GM23338 (cell line): ENCODE measurements at regions not wholly inside any gene's neighbourhood (a gene's known extent, or its start where the extent isn't known, plus 50 kb on each side); places are given as distances from the start of the nearest gene placed in this dataset.
A peak's percentile ranks its signal among the peaks of the same experiment; 100 is the strongest.

Experiments used
- ATAC-seq: fragments of 200-7000 bp; cut with Tn5 transposase; 3 replicates; pipeline ENCODE4 v1.9.1; 2020
- DNase-seq: peaks from one replicate; pipeline ENCODE4 v3.0.0-alpha.2; 2015; ENCODE audit warnings: low spot score
- H2AFZ ChIP-seq: fragments of 200-600 bp; sonication (generic); 2 replicates; pipeline ENCODE4 v1.8.0; 2016; ENCODE audit warnings: antibody characterized with exemption, mild to moderate bottlenecking, moderate library complexity
- H3F3A ChIP-seq: fragments of 200-600 bp; sonication (generic); replicated peaks from 2 replicates; pipeline ENCODE4 v1.8.0; 2017; ENCODE audit warnings: antibody characterized with exemption, mixed run types, low read depth
- H3K27ac ChIP-seq: fragments of 200-600 bp; sonication (generic); 2 replicates; pipeline ENCODE4 v1.6.1; 2016; ENCODE audit warnings: low read depth
- H3K27me3 ChIP-seq: fragments of 200-600 bp; sonication (generic); 2 replicates; pipeline ENCODE4 v1.8.0; 2016; ENCODE audit warnings: mild to moderate bottlenecking, mixed run types, moderate library complexity; ENCODE audit not compliant: insufficient read depth
- H3K36me3 ChIP-seq: fragments of 200-600 bp; sonication (generic); 2 replicates; pipeline ENCODE4 v1.8.0; 2016; ENCODE audit warnings: mild to moderate bottlenecking; ENCODE audit not compliant: insufficient read depth
- H3K4me1 ChIP-seq: fragments of 200-600 bp; sonication (generic); 2 replicates; pipeline ENCODE4 v1.8.0; 2016; ENCODE audit warnings: mild to moderate bottlenecking, moderate library complexity; ENCODE audit not compliant: insufficient read depth
- H3K4me2 ChIP-seq: fragments of 200-600 bp; sonication (generic); 2 replicates; pipeline ENCODE4 v1.7.1; 2017; ENCODE audit warnings: mixed run types
- H3K4me3 ChIP-seq: fragments of 200-600 bp; sonication (generic); 2 replicates; pipeline ENCODE4 v1.6.1; 2016; ENCODE audit warnings: mixed run types
- H3K79me2 ChIP-seq: fragments of 200-600 bp; sonication (generic); replicated peaks from 2 replicates; pipeline ENCODE4 v1.8.0; 2017; ENCODE audit warnings: mild to moderate bottlenecking; ENCODE audit not compliant: insufficient read depth
- H3K9me2 ChIP-seq: fragments of 200-600 bp; sonication (generic); 2 replicates; pipeline ENCODE4 v1.8.0; 2017; ENCODE audit not compliant: insufficient read depth
- H4K20me1 ChIP-seq: fragments of 200-600 bp; sonication (generic); replicated peaks from 2 replicates; pipeline ENCODE4 v1.8.0; 2017; ENCODE audit warnings: mild to moderate bottlenecking; ENCODE audit not compliant: insufficient read depth
- H3K27ac Mint-ChIP-seq: 2 replicates; pipeline ENCODE4 v1.8.0; 2020; ENCODE audit warnings: inconsistent platforms, mild to moderate bottlenecking, moderate library complexity, mixed read lengths
- H3K27me3 Mint-ChIP-seq: 3 replicates; pipeline ENCODE4 v1.8.0; 2022; ENCODE audit warnings: low read depth, mild to moderate bottlenecking, moderate library complexity, mixed read lengths, inconsistent platforms; ENCODE audit not compliant: insufficient read depth, poor library complexity
- H3K36me3 Mint-ChIP-seq: 3 replicates; pipeline ENCODE4 v1.8.0; 2021; ENCODE audit warnings: low read depth, mild to moderate bottlenecking, inconsistent platforms, moderate library complexity, mixed read lengths
- H3K4me1 Mint-ChIP-seq: 3 replicates; pipeline ENCODE4 v1.8.0; 2020; ENCODE audit warnings: mild to moderate bottlenecking, inconsistent platforms, mixed read lengths
- H3K4me3 Mint-ChIP-seq: 3 replicates; pipeline ENCODE4 v1.8.0; 2021; ENCODE audit warnings: moderate library complexity, mild to moderate bottlenecking, inconsistent platforms, mixed read lengths
- H3K9me3 Mint-ChIP-seq: 3 replicates; pipeline ENCODE4 v1.8.0; 2020; ENCODE audit warnings: moderate library complexity, mild to moderate bottlenecking, inconsistent platforms, mixed read lengths
- CREB1 ChIP-seq: fragments of 250-450 bp; sonication (Bioruptor Pico); IDR thresholded peaks from 2 replicates; pipeline ENCODE4 v1.5.0; 2020; ENCODE audit warnings: low read depth, mild to moderate bottlenecking, moderate library complexity
- EZH2 ChIP-seq: fragments of 200-600 bp; sonication (generic); IDR thresholded peaks from one replicate; pipeline ENCODE4 v1.8.0; 2017; ENCODE audit warnings: antibody characterized with exemption, mild to moderate bottlenecking, low read depth; ENCODE audit not compliant: unreplicated experiment
- EZH2phosphoT487 ChIP-seq: fragments of 200-600 bp; sonication (generic); IDR thresholded peaks from one replicate; pipeline ENCODE4 v1.8.1; 2018; ENCODE audit warnings: antibody characterized with exemption; ENCODE audit not compliant: unreplicated experiment
- JUNB ChIP-seq: IDR thresholded peaks from one replicate; pipeline ENCODE4 v1.6.1; 2016; ENCODE audit warnings: antibody characterized with exemption; ENCODE audit not compliant: unreplicated experiment
- NANOG ChIP-seq: IDR thresholded peaks from 2 replicates; pipeline ENCODE4 v1.6.1; 2016; ENCODE audit warnings: antibody characterized with exemption, borderline replicate concordance
- POLR2AphosphoS5 ChIP-seq: IDR thresholded peaks from 2 replicates; pipeline ENCODE4 v1.6.1; 2016; ENCODE audit warnings: antibody characterized with exemption, low read depth
- STAT1 ChIP-seq: IDR thresholded peaks from one replicate; pipeline ENCODE4 v1.6.1; 2016; ENCODE audit warnings: antibody characterized with exemption; ENCODE audit not compliant: unreplicated experiment
- ZNF114 ChIP-seq: fragments of 250-450 bp; sonication (Bioruptor Pico); IDR thresholded peaks from 2 replicates; pipeline ENCODE4 v1.5.0; 2020; ENCODE audit warnings: mild to moderate bottlenecking, moderate library complexity
- ZNF331 ChIP-seq: fragments of 250-450 bp; sonication (Bioruptor Pico); IDR thresholded peaks from 2 replicates; pipeline ENCODE4 v1.5.0; 2020; ENCODE audit warnings: low read depth, mild to moderate bottlenecking, moderate library complexity
- ZNF462 ChIP-seq: fragments of 250-450 bp; sonication (Bioruptor Pico); IDR thresholded peaks from 2 replicates; pipeline ENCODE4 v1.5.0; 2020; ENCODE audit warnings: mild to moderate bottlenecking, moderate library complexity
- TF ChIP-seq, protein P1 (sequence below), 2 experiments: fragments of 200-600 bp in 1 of 2; sonication (generic) in 1 of 2; conservative IDR thresholded peaks; 2 replicates each; pipeline versions ENCODE4 v1.5.1 to v1.6.1; 2016 to 2017; ENCODE audit warnings: antibody characterized with exemption in 2 of 2, low read depth in 2 of 2, mild to moderate bottlenecking in 2 of 2, moderate library complexity in 1 of 2
- TF ChIP-seq, protein P2 (sequence below): IDR thresholded peaks from one replicate; pipeline ENCODE4 v1.6.1; 2018; ENCODE audit warnings: antibody characterized with exemption; ENCODE audit not compliant: unreplicated experiment
- TF ChIP-seq, protein P3 (sequence below): IDR thresholded peaks from 2 replicates; pipeline ENCODE4 v1.6.1; 2016; ENCODE audit warnings: antibody characterized with exemption

DNA sequence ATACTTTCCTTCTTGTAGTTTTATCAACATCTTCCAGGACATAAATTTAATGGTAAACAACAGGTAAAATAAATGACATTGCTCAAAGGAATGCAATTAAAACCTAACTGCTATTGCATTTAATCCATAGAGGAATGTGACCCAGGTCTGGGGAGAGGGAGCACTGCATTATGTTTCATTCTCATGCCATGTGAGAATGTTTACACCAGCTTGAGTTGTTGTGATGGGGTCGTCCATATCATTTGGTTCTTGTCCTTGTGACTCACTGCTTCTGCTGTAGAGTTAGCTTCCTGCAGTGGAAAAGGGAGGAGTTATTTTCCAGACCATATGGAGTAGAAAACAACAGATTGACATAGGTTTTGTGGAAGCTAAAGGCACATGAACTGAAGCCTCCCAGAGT lies 129.3 kb upstream of the PMCH start:
- Histone ChIP-seq H3K27me3 (no peaks in the 10 kb centered on the region), H3F3A (no peaks in the 10 kb centered on the region), H3K27ac (no peak overlapping the region), H3K4me3 (no peak overlapping the region), H3K36me3 (no peaks in the 10 kb centered on the region), H3K4me2 (no peak overlapping the region), H2AFZ (no peak overlapping the region), H3K4me1 (no peaks in the 10 kb centered on the region), H3K9me2 (peaks cover 6% of the 10 kb centered on the region), H4K20me1 (no peaks in the 10 kb centered on the region), H3K79me2 (no peaks in the 10 kb centered on the region)
- peaks cover 16% of the 10 kb centered on the region for H3K4me1 Mint-ChIP-seq
- H3K9me3 Mint-ChIP-seq = peaks cover 8% of the 10 kb centered on the region; the same call in 2 of the 3 replicates
- TF ChIP-seq NANOG (no peak), ZNF114 (CRISPR knock-in tag) (no peak), STAT1 (no peak), ZNF331 (CRISPR knock-in tag) (no peak), CREB1 (no peak), EZH2 (no peak), JUNB (no peak), ZNF462 (CRISPR knock-in tag) (no peak), EZH2phosphoT487 (no peak), POLR2AphosphoS5 (no peak)
- TF ChIP-seq, protein P1, sequence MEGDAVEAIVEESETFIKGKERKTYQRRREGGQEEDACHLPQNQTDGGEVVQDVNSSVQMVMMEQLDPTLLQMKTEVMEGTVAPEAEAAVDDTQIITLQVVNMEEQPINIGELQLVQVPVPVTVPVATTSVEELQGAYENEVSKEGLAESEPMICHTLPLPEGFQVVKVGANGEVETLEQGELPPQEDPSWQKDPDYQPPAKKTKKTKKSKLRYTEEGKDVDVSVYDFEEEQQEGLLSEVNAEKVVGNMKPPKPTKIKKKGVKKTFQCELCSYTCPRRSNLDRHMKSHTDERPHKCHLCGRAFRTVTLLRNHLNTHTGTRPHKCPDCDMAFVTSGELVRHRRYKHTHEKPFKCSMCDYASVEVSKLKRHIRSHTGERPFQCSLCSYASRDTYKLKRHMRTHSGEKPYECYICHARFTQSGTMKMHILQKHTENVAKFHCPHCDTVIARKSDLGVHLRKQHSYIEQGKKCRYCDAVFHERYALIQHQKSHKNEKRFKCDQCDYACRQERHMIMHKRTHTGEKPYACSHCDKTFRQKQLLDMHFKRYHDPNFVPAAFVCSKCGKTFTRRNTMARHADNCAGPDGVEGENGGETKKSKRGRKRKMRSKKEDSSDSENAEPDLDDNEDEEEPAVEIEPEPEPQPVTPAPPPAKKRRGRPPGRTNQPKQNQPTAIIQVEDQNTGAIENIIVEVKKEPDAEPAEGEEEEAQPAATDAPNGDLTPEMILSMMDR (conservative IDR thresholded peaks at IDR 0.05; ENCODE audit: low read depth in 2 of 2) = no peak
- TF ChIP-seq, protein P2, sequence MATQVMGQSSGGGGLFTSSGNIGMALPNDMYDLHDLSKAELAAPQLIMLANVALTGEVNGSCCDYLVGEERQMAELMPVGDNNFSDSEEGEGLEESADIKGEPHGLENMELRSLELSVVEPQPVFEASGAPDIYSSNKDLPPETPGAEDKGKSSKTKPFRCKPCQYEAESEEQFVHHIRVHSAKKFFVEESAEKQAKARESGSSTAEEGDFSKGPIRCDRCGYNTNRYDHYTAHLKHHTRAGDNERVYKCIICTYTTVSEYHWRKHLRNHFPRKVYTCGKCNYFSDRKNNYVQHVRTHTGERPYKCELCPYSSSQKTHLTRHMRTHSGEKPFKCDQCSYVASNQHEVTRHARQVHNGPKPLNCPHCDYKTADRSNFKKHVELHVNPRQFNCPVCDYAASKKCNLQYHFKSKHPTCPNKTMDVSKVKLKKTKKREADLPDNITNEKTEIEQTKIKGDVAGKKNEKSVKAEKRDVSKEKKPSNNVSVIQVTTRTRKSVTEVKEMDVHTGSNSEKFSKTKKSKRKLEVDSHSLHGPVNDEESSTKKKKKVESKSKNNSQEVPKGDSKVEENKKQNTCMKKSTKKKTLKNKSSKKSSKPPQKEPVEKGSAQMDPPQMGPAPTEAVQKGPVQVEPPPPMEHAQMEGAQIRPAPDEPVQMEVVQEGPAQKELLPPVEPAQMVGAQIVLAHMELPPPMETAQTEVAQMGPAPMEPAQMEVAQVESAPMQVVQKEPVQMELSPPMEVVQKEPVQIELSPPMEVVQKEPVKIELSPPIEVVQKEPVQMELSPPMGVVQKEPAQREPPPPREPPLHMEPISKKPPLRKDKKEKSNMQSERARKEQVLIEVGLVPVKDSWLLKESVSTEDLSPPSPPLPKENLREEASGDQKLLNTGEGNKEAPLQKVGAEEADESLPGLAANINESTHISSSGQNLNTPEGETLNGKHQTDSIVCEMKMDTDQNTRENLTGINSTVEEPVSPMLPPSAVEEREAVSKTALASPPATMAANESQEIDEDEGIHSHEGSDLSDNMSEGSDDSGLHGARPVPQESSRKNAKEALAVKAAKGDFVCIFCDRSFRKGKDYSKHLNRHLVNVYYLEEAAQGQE = no peak
- TF ChIP-seq, protein P3, sequence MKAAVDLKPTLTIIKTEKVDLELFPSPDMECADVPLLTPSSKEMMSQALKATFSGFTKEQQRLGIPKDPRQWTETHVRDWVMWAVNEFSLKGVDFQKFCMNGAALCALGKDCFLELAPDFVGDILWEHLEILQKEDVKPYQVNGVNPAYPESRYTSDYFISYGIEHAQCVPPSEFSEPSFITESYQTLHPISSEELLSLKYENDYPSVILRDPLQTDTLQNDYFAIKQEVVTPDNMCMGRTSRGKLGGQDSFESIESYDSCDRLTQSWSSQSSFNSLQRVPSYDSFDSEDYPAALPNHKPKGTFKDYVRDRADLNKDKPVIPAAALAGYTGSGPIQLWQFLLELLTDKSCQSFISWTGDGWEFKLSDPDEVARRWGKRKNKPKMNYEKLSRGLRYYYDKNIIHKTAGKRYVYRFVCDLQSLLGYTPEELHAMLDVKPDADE = no peak
- no peak overlapping the region for H3K4me3 Mint-ChIP-seq
- H3K27ac Mint-ChIP-seq = no peak overlapping the region
- DNase-seq (peak; percentile 3), ATAC-seq (no peak)
- H3K27me3 Mint-ChIP-seq = no peaks in the 10 kb centered on the region
- 0 out of 3 replicates have a peak, but pooled peaks cover 3% of the 10 kb centered on the region for H3K36me3 Mint-ChIP-seq
